ENCODE measurements at regions not wholly inside any gene's neighbourhood (a gene's known extent, or its start where the extent isn't known, plus 50 kb on each side); places are given as distances from the start of the nearest gene placed in this dataset.

DNA sequence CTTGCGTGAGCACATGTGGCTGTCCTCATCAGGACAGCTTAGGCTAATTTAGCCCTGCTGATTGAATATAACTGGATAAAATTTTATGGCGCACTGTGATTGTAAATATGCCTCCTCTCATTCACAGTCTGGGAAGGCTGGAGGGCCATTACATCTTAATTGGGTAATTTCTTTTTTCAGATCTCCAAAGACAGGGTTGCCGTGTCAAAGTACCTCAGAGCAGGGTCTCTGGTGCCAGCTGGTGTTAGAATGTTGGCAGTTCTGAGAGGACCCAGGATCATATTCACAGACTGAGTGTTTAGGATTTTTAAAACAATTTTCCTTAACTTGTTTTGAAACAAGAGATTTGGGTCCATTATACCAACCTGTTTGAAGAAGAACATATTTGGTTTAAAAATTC is 455.7 kb upstream of the TLE4 start:
- DNase-seq: no peak

- no peak for DNase-seq
Observed at GRCh38 chr9:79116709-79117108, 455.1 kb upstream of the TLE4 start.

DNA sequence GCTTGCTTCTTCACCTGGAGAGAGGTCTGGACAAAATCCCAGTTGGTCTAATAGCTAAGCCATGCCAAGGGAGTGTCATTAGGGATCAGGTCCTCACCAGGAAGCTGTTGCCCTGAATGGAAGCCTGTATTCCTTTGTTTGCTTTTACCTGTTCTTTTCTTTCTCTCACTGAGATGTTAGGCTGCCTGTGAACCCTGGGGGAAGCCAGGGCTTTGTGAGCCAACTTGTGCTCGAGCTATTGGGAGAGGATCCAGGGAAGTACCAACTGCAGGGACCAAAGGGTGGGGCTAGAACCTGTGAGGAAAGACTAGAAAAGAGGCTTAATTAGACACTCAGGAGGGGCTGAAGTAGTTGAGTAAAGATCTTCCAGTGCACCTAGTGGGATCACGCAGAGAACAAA is 451.2 kb upstream of the TLE4 start:
- DNase-seq: no peak

- no peak for DNase-seq
Observed at GRCh38 chr9:79120941-79121340, 450.8 kb upstream of the TLE4 start.

- DNase-seq: no peak
Observed at GRCh38 chr9:79123415-79123814, 448.4 kb upstream of the TLE4 start.

DNA sequence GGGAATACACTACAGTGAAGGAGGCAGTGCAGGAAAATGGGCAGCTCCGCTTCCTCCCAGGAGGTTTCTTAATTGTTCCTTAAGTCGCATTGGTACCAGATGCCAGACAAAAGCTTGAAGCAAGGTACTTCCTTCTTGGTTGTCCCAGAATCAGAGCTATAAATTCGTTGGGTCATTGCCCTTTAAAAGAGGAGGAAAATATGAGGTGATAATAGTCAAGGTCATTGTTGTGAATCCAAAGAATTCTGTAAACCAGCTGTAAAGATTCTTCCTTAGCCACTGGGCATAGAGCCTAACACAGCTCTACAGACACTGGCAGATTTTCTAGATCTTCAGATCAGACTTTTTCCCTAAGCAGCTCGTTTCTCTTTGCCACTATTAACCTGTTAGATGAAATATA is 444.1 kb upstream of the TLE4 start:
- DNase-seq: no peak

DNA sequence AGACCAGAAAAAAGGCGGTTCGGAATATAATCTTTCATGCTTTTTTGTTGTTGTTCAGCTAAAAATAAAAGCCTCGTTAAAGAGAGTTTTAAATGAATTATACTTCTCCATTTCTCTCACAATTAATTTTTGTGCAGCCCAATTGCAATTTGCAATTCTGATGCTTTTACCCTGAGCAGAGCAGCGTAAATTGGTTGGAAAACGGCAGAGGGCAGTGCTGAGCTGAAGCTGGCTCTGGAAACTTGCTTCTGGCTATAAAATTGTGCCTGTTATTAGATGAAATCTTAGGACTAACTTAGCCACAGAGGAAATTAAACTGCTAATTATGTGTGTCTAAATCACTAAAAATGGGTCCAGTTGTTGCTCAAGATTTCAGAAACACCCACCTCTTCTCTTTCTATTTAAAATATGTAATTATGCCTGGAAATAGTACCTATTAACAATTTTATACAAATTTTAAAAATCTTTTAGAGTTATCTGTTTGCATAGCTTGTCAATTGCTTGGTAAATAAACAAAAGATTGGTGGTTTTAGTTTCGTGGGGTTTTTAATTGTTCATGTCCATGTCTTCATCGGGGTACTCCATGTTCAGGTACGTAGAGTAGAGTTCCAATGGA is 441.8 kb upstream of the TLE4 start:
- peak; percentile 3 for DNase-seq

- DNase-seq: no peak
Observed at GRCh38 chr9:79131246-79131774, 440.5 kb upstream of the TLE4 start.

GRCh38 chr9:79131824-79132377 is 439.9 kb upstream of the TLE4 start:
- DNase-seq: no peak

DNA sequence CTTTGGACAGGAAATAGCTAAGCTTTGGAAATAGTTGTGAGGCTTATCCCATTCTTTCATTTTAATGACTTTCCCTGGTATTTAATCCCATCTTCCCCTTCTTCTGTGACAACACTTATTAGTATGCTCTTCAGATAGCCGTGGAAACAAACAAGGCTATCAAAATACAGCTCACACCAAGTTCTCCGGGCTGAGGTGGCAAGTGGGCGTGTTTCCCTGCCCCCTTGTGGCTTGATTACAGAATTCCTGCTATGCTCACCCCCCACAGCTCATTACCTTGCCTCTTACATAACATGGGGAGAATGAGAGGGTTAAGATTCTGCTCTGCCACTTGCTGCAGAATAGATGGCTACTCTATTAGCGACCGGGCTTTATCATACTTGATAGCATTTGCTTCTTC is 437.1 kb upstream of the TLE4 start:
- DNase-seq: no peak

- DNase-seq: no peak
Observed at GRCh38 chr9:79135681-79136415, 435.9 kb upstream of the TLE4 start.

- no peak for DNase-seq
Observed at GRCh38 chr9:79140751-79141150, 431.0 kb upstream of the TLE4 start.

DNA sequence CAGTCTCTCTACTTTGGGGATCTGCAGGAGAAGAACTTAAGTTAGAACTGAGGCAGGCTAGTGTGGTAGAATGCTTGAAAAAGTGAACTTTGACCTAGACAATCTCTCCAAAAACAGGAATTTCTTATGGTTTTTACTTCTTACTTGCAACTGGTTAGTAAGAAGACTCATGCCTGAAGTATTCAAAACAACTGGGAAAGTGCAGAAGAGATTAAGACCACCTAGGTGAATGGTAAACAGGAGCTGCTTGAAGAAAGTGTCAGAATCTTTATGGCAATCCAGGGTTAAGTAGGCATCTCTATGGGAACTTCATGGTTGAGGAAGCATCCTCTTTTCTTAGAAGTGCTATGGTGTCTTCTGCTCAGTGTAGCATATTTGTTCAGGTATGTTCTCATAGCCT is 428.6 kb upstream of the TLE4 start:
- DNase-seq: no peak

GRCh38 chr9:79145442-79145841 is 426.3 kb upstream of the TLE4 start:
- no peak for DNase-seq

- DNase-seq: no peak
Observed at GRCh38 chr9:79149585-79149984, 422.2 kb upstream of the TLE4 start.

DNA sequence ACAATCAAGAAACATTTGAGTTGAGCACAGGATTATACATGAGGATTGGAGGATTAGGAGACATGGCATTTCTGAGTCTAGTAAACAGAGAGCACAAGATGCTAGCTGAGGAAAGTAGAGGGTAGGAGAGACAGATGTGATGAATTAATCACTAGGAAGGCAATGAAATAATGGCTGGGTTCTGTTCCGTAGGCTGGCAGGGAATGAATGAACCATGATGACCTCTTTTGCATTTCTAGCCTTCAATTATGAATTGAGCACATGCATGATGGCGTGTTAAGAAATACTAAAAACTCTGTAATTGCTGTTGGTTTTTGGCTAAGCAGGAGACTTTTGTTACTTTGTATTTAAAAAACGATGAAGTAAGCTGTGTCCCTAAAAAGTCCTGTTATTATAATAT is 420.0 kb upstream of the TLE4 start:
- no peak for DNase-seq

DNA sequence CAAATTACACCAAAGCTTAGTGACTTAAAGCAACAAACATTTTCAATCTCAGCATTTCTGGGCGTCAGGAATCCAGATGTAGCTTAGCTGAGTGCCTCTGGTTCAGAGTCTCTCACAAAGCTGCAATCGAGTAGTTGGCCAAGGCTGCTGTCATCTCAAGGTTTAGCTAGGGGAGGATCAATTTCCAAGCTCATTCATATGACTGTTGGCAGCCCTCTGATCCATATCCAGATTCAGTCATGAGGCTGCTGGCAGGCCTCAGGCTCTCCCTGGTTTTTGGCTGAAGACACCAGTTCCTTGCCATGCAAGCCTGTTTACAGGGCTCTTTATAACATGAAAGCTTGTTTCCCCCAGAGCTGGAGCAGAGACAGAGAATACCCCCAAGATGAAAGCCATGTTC is 419.5 kb upstream of the TLE4 start:
- DNase-seq: no peak

GRCh38 chr9:79154806-79155205 is 417.0 kb upstream of the TLE4 start:
- no peak for DNase-seq

DNA sequence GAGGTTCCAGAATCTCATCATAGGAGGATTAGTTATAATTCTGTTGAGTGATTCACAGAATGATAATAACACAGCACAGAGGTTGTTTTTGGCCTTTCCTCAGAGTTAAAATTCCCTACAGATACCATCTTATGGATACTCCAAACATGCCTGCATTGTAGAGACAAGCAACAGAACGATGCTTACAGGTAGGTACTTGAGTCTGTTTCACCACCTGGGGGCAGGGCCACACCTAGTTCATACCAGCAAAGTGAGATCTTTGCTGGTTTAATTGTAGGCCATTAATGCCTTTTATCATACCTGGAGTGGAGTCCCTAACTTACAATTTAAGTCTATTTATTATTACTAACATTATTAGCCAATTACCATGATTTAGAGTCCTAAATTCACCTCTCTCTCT is 416.5 kb upstream of the TLE4 start:
- DNase-seq: no peak

DNA sequence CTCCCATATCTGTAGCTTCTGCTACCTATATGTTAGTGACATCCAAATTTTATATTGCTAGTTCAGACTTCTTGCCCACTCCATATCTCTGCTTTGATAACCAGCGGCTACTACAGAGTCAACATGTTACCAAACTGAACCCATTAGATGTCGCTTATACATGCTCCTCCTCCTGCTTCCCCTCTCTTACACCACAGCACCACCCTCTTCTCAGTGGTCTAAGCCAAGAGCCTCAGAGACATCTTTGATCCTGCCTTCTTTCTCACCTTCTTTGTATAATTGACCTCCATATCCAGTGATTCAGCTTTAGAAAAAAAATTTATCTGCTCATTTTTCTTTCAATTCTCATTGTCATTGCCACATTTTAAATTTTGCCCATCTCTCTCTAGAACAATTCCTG is 408.2 kb upstream of the TLE4 start:
- DNase-seq: no peak

- no peak for DNase-seq
Observed at GRCh38 chr9:79164406-79164805, 407.4 kb upstream of the TLE4 start.

DNA sequence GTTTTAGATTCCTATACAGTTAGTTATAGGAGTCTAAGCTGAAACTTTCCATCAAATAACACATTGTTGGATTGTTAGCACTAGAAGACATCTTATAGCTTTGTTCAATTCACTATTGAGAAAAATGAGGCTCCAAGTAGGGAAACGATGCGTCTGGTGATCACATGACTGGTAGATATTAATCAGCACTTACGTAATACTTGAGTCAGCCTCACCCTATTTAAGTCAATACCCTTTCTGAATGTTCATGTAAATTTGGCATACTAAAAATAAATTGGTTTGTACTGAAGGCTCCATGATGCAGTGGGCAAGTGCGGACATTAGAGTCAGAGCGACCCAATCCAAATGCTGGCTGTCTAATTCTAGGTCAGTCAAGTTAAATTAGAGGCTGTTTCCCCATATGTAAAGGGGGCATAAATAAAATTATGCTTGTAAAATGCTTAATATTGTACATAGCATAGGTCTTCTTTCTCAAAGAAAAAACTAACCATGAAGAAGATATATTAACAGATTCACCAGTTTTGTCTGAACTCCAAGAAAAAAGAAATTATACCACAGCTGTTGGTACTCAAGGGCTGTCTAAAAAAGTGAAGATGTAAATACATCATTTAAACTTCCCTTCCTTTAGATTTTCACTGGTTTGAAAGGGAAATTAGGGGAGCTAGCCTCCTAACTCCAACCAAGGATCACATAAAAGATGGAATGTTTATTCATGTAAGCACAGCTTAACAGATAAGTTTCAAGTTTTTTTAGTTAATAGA is 406.6 kb upstream of the TLE4 start:
- no peak for DNase-seq

DNA sequence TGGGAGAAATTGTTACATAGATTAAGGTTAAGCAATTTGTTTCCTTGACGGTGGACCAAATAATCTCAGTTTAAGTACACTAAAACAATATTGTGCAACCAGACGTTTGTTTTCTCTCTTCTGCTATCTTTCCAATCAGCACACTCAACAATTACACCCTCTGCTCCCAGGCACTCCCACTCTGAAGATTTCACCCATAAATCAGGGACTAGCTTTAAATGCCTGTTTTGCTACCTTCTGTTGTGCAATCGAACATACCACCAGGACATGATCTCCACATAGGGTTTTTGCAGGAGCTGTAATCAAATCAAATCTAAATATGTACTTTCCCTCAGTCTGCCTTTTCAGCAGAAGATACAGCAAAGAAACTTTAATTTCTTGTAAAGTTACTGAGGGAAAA is 405.8 kb upstream of the TLE4 start:
- no peak for DNase-seq

DNA sequence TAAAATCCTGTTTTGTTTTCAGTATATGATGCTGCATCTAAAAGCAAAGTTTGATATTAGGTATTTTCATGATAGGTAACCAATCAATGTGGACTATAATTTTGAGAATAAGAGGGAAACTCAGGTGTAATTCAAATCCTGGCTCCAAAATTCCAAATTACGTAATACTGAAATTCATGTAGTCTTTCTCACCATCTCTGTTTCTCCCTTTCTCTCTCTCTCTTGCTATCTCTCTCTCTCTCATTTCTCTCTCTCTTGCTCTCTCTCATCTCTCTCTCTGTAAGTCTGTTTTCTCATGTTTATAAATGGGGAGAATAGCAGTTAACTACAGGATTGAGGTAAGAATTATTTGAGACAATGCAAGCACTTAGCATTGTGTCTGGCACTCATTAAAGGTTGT is 401.1 kb upstream of the TLE4 start:
- DNase-seq: no peak

All from stimulated activated CD4-positive, alpha-beta T cell treated with anti-CD3 and anti-CD28 coated beads, Interleukin-1b, Interleukin-23, amount 100 ng/mL, for 48 hours (primary cell).